HG02840 (cell line): ENCODE measurements at regions not wholly inside any gene's neighbourhood (a gene's known extent, or its start where the extent isn't known, plus 50 kb on each side); places are given as distances from the start of the nearest gene placed in this dataset.

ENCODE experiments used
- ATAC-seq: cut with Tn5 transposase; IDR thresholded peaks from one replicate; pipeline ENCODE4 v1.9.1; 2021; ENCODE audit warnings: mild to moderate bottlenecking, moderate library complexity, moderate number of reproducible peaks; ENCODE audit not compliant: unreplicated experiment, low FRiP score

- no peak for ATAC-seq
Measured at GRCh38 chr11:22497474-22497873, 128.1 kb downstream of the FANCF start.

GRCh38 chr11:22491555-22492225, 133.9 kb downstream of the FANCF start:
- ATAC-seq: no peak

GRCh38 chr11:22479971-22480720, 142.0 kb downstream of the SLC17A6 start:
- ATAC-seq: no peak

GRCh38 chr11:22479208-22479607, 141.0 kb downstream of the SLC17A6 start:
- no peak for ATAC-seq

GRCh38 chr11:22478169-22478568, 140.0 kb downstream of the SLC17A6 start:
- no peak for ATAC-seq

GRCh38 chr11:22477312-22477711, 139.1 kb downstream of the SLC17A6 start:
- ATAC-seq: no peak

- ATAC-seq: no peak
Measured at GRCh38 chr11:22476589-22476988, 138.4 kb downstream of the SLC17A6 start.

- ATAC-seq: no peak
Measured at GRCh38 chr11:22474616-22475015, 136.4 kb downstream of the SLC17A6 start.

- ATAC-seq: no peak
Measured at GRCh38 chr11:22473586-22473985, 135.4 kb downstream of the SLC17A6 start.

- no peak for ATAC-seq
Measured at GRCh38 chr11:22472306-22472705, 134.1 kb downstream of the SLC17A6 start.

- ATAC-seq: no peak
Measured at GRCh38 chr11:22471385-22471784, 133.2 kb downstream of the SLC17A6 start.

- no peak for ATAC-seq
Measured at GRCh38 chr11:22467741-22468140, 129.6 kb downstream of the SLC17A6 start.

GRCh38 chr11:22467248-22467647, 129.1 kb downstream of the SLC17A6 start:
- ATAC-seq: no peak

GRCh38 chr11:22466809-22467208, 128.6 kb downstream of the SLC17A6 start:
- ATAC-seq: no peak

GRCh38 chr11:22466351-22466750, 128.2 kb downstream of the SLC17A6 start:
- no peak for ATAC-seq

- no peak for ATAC-seq
Measured at GRCh38 chr11:22465620-22466019, 127.4 kb downstream of the SLC17A6 start.

GRCh38 chr11:22461626-22462025, 123.4 kb downstream of the SLC17A6 start:
- no peak for ATAC-seq

GRCh38 chr11:22460181-22460580, 122.0 kb downstream of the SLC17A6 start:
- ATAC-seq: no peak

- ATAC-seq: no peak
Measured at GRCh38 chr11:22459048-22459447, 120.9 kb downstream of the SLC17A6 start.

- ATAC-seq: no peak
Measured at GRCh38 chr11:22458161-22458560, 120.0 kb downstream of the SLC17A6 start.

- ATAC-seq: no peak
Measured at GRCh38 chr11:22456993-22457762, 119.0 kb downstream of the SLC17A6 start.
